ENCODE measurements at regions not wholly inside any gene's neighbourhood (a gene's known extent, or its start where the extent isn't known, plus 50 kb on each side); places are given as distances from the start of the nearest gene placed in this dataset.

DNA sequence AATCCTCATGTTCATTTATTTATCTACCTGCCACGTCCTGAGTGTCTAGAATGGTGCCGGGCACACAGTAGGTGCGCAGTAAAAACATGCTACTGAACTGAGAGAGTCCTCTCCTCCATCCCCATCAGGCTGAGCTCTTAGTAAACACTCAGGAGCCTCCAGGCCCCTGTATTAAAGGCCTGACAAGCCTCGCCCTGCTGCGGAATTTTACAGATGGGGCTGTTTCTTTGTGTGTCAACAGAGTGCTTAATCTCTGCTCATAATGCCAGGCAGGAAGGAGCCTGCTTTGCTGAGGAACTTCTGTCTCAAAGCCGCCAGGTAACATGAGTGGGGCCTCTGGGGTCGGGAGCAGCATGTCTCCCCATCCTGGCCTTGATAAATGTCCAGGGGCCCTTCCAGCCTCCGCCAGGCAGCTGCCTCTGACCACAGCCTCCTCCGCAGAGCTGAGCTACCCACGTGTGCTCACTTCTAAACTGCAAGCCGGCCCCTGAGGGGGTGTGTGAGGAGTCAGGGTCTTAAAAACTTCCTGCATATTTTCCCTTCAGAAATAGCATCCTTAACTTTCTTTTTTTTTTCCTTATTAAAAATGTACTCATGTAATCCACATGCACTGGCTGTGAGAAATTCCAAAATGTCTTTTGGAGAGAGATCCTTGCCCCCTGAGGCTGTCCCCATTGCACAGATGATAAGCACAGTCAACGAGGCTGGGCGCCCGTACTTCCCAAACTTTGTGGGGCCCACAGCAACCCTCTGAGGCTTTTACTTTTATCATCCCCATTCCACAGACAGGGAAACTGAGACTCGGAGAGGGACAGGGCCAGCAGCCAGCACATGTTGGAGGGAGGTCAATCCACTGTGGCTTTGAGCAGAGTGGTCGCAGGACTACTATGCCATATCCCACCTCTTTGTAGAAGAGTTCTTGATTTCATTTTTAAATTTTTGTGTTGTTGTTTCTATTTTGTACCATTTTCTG is 116.0 kb upstream of the NCOR2 start:
- no peak for DNase-seq (ENCODE audit: low read depth, low spot score)
- CTCF ChIA-PET = no interaction called here
- TF ChIP-seq SUPT20H (IDR thresholded peaks at IDR 0.05; ENCODE audit: borderline replicate concordance, control insufficient read depth, low read depth, low read length) (no peak), TARDBP (IDR thresholded peaks at IDR 0.05; ENCODE audit: borderline replicate concordance) (no peak), IRF4 (IDR thresholded peaks at IDR 0.05; ENCODE audit: low read depth, low read length) (no peak), NFIC (IDR thresholded peaks at IDR 0.05; ENCODE audit: low read depth, low read length) (no peak), FOS (IDR thresholded peaks at IDR 0.05; ENCODE audit: borderline replicate concordance, extremely low read depth, insufficient read length) (no peak), ZNF384 (IDR thresholded peaks at IDR 0.05; ENCODE audit: borderline replicate concordance, low read depth, low read length) (no peak), SMAD5 (IDR thresholded peaks at IDR 0.05; ENCODE audit: low read depth) (no peak), ZNF274 (IDR thresholded peaks at IDR 0.05; ENCODE audit: insufficient read depth, insufficient read length) (no peak)
- TF ChIP-seq, protein P1, sequence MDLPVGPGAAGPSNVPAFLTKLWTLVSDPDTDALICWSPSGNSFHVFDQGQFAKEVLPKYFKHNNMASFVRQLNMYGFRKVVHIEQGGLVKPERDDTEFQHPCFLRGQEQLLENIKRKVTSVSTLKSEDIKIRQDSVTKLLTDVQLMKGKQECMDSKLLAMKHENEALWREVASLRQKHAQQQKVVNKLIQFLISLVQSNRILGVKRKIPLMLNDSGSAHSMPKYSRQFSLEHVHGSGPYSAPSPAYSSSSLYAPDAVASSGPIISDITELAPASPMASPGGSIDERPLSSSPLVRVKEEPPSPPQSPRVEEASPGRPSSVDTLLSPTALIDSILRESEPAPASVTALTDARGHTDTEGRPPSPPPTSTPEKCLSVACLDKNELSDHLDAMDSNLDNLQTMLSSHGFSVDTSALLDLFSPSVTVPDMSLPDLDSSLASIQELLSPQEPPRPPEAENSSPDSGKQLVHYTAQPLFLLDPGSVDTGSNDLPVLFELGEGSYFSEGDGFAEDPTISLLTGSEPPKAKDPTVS (IDR thresholded peaks at IDR 0.05; ENCODE audit: low read depth, low read length) = no peak
- TF ChIP-seq, protein P2, sequence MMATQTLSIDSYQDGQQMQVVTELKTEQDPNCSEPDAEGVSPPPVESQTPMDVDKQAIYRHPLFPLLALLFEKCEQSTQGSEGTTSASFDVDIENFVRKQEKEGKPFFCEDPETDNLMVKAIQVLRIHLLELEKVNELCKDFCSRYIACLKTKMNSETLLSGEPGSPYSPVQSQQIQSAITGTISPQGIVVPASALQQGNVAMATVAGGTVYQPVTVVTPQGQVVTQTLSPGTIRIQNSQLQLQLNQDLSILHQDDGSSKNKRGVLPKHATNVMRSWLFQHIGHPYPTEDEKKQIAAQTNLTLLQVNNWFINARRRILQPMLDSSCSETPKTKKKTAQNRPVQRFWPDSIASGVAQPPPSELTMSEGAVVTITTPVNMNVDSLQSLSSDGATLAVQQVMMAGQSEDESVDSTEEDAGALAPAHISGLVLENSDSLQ (IDR thresholded peaks at IDR 0.05) = no peak
- no TSS peak for BruUV-seq (replicated peaks)
- SMC1A ChIA-PET (ENCODE audit: uncharacterized antibody, unreplicated experiment) = no interaction called here
- H3K4me2 ChIP-seq (ENCODE audit: control insufficient read depth, insufficient read depth) = no peak overlapping the region
- no peaks in the 10 kb centered on the region; the same call in 2 of the 3 replicates for H3K9me3 ChIP-seq (replicated peaks; ENCODE audit: control insufficient read depth, insufficient read depth, low read length)
- in situ Hi-C loops (cut with MboI) (loop anchor here (10.0 kb wide), 1 partner anchor 61 kb away; no protein-coding TSS in a partner anchor), intact Hi-C loops (cut with micrococcal nuclease; ENCODE audit: unreplicated experiment) (loop anchor here (5.0 to 10.0 kb wide), 2 partner anchors 136 to 229 kb away; no protein-coding TSS in a partner anchor)
- H3K4me3 ChIP-seq = no peak overlapping the region
- RAD21 ChIA-PET (ENCODE audit: unreplicated experiment) = no interaction called here
- no peaks in the 10 kb centered on the region for H3K79me2 ChIP-seq (ENCODE audit: control insufficient read depth, insufficient read depth, low read length)
- no peak overlapping the region for H3K9ac ChIP-seq (ENCODE audit: control insufficient read depth, insufficient read depth, low read length)
- no peak overlapping the region for H3K27ac ChIP-seq (ENCODE audit: control insufficient read depth, insufficient read depth)
- H3K36me3 ChIP-seq (ENCODE audit: control insufficient read depth in 2 of 2, insufficient read depth in 2 of 2, low read length in 1 of 2) = no peaks in the 10 kb centered on the region
- peaks cover 22% of the 10 kb centered on the region for H3K4me1 ChIP-seq (ENCODE audit: control insufficient read depth, insufficient read depth, low read length)
- no peak for ATAC-seq
- no peak overlapping the region for H2AFZ ChIP-seq (ENCODE audit: control insufficient read depth, low read depth, low read length)
- no peaks in the 10 kb centered on the region for H4K20me1 ChIP-seq (ENCODE audit: control insufficient read depth, insufficient read depth)
- H3K27me3 ChIP-seq (replicated peaks in 1 of 2; ENCODE audit: control insufficient read depth in 2 of 2, insufficient read depth in 2 of 2, low read length in 1 of 2) = 0 out of 4 replicates have a peak, but pooled peaks cover 0 to 3% of the 10 kb centered on the region in 2 experiments
- POLR2A ChIA-PET = no interaction called here
- no peak for FAIRE-seq
- WGBS (ENCODE audit: insufficient coverage, insufficient replicate concordance, low lambda C conversion rate, missing lambda C conversion rate) = 65% methylated on average over 16 of the region's 16 CpGs
